ENCODE measurements at regions not wholly inside any gene's neighbourhood (a gene's known extent, or its start where the extent isn't known, plus 50 kb on each side); places are given as distances from the start of the nearest gene placed in this dataset.

- no peak for TF ChIP-seq CTCF (IDR thresholded peaks at IDR 0.05)
- no peak for TF ChIP-seq POLR2A (IDR thresholded peaks at IDR 0.05)
- no peak for TF ChIP-seq POLR2AphosphoS5 (IDR thresholded peaks at IDR 0.05)
These were observed 1778.2 kb upstream of the PCDH10 start for GRCh38 chr4:131370846-131371245.

All from gastroesophageal sphincter (tissue), 3 donors.